22Rv1 (cell line): ENCODE measurements at regions not wholly inside any gene's neighbourhood (a gene's known extent, or its start where the extent isn't known, plus 50 kb on each side); places are given as distances from the start of the nearest gene placed in this dataset.

Experiments used
- H3K27ac ChIP-seq: fragments of 450-650 bp; 2 replicates; pipeline ENCODE4 v1.5.1; 2017
- CTCF ChIP-seq: fragments of 450-650 bp; IDR thresholded peaks from 2 replicates; pipeline ENCODE4 v1.5.1; 2017; ENCODE audit warnings: mild to moderate bottlenecking
- ZFX ChIP-seq: fragments of 450-650 bp; IDR thresholded peaks from 2 replicates; pipeline ENCODE4 v1.6.1; 2017; ENCODE audit warnings: antibody characterized with exemption, borderline replicate concordance

GRCh38 chr10:62543571-62544355 is 169.6 kb downstream of the ZNF365 start:
- H3K27ac ChIP-seq = no peak overlapping the region

GRCh38 chr10:62545160-62546066 is 171.2 kb downstream of the ZNF365 start:
- no peak overlapping the region for H3K27ac ChIP-seq
- TF ChIP-seq ZFX (no peak), CTCF (no peak)

More at GRCh38 chr10:62543571-62544355, 169.6 kb downstream of the ZNF365 start:
- TF ChIP-seq CTCF = no peak
- TF ChIP-seq ZFX = no peak

- no peak overlapping the region for H3K27ac ChIP-seq
- TF ChIP-seq ZFX (no peak), CTCF (no peak)
Observed at GRCh38 chr10:62548686-62549085, 174.5 kb downstream of the ZNF365 start.

GRCh38 chr10:62550173-62550572 is 176.0 kb downstream of the ZNF365 start:
- H3K27ac ChIP-seq = no peak overlapping the region
- no peak for TF ChIP-seq CTCF
- TF ChIP-seq ZFX = no peak

- H3K27ac ChIP-seq = no peak overlapping the region
- TF ChIP-seq CTCF (peak; percentile 82), ZFX (no peak)
Observed at GRCh38 chr10:62554632-62555199, 180.5 kb downstream of the ZNF365 start.

- H3K27ac ChIP-seq = no peak overlapping the region
- no peak for TF ChIP-seq CTCF
- no peak for TF ChIP-seq ZFX
Observed at GRCh38 chr10:62559481-62560200, 185.5 kb downstream of the ZNF365 start.
